SK-N-SH (cell line): ENCODE measurements at regions not wholly inside any gene's neighbourhood (a gene's known extent, or its start where the extent isn't known, plus 50 kb on each side); places are given as distances from the start of the nearest gene placed in this dataset.

Experiments used
- CTCF ChIA-PET: fragments of 300-600, 350-600 bp; formaldehyde crosslinking; extraction: SDS; loops from one replicate; lab custom pipeline; 2021; lab: Yijun Ruan, JAX
- POLR2A ChIA-PET: fragments of 350-600 bp; sonication (Branson Sonifier 250); formaldehyde crosslinking; extraction: SDS; loops from one replicate; lab custom pipeline; 2020; ENCODE audit warnings: antibody characterized with exemption, inconsistent platforms; lab: Yijun Ruan, JAX
- DNase-seq: peaks from one replicate; pipeline ENCODE4 v3.0.0; 2012
- H2AFZ ChIP-seq: fragments of 200-600 bp; sonication (generic); 2 replicates; pipeline ENCODE4 v1.8.1; 2016; ENCODE audit warnings: antibody characterized with exemption, mild to moderate bottlenecking, low read depth
- H3F3A ChIP-seq: fragments of 200-600 bp; sonication (generic); replicated peaks from 2 replicates; pipeline ENCODE3; 2016; ENCODE audit warnings: antibody characterized with exemption, mild to moderate bottlenecking; ENCODE audit not compliant: insufficient read depth
- H3K27ac ChIP-seq, 2 experiments: fragments of 200-500 bp in 1 of 2; fragments of 200-600 bp in 1 of 2; sonication (Bioruptor generic) in 1 of 2; sonication (generic), shearing (Covaris generic) in 1 of 2; 2 replicates each; pipeline versions ENCODE4 v1.5.1 to v1.6.1; 2014 to 2016; ENCODE audit warnings: low read depth in 2 of 2, inconsistent platforms in 1 of 2, low read length in 1 of 2, mild to moderate bottlenecking in 1 of 2, mixed read lengths in 1 of 2
- H3K27me3 ChIP-seq: fragments of 200-600 bp; sonication (generic), shearing (Covaris generic); 2 replicates; pipeline ENCODE4 v1.6.1; 2016; ENCODE audit warnings: mixed run types; ENCODE audit not compliant: insufficient read depth
- H3K36me3 ChIP-seq, 2 experiments: fragments of 200-500 bp in 1 of 2; fragments of 200-600 bp in 1 of 2; sonication (Bioruptor generic) in 1 of 2; sonication (generic) in 1 of 2; replicated peaks in 1 of 2; 2 replicates each; pipeline versions ENCODE3 to v1.5.1; 2014 to 2016; ENCODE audit warnings: low read length in 1 of 2, mild to moderate bottlenecking in 1 of 2; ENCODE audit not compliant: insufficient read depth in 2 of 2, control insufficient read depth in 1 of 2
- H3K4me1 ChIP-seq, 2 experiments: fragments of 200-500 bp in 1 of 2; fragments of 200-600 bp in 1 of 2; sonication (Bioruptor generic) in 1 of 2; sonication (generic), shearing (Covaris generic) in 1 of 2; 2 replicates each; pipeline versions ENCODE4 v1.5.1 to v1.6.1; 2014 to 2016; ENCODE audit warnings: low read depth in 1 of 2, low read length in 1 of 2, mixed run types in 1 of 2; ENCODE audit not compliant: insufficient read depth in 2 of 2, control insufficient read depth in 1 of 2
- H3K4me2 ChIP-seq: fragments of 200-600 bp; sonication (generic), shearing (Covaris generic); 2 replicates; pipeline ENCODE4 v1.6.1; 2017; ENCODE audit warnings: mixed run types
- H3K4me3 ChIP-seq, 2 experiments: fragments of 200-500 bp in 1 of 2; fragments of 200-600 bp in 1 of 2; sonication (Bioruptor generic) in 1 of 2; sonication (generic), shearing (Covaris generic) in 1 of 2; 2 replicates each; pipeline versions ENCODE4 v1.5.1 to v1.8.1; 2014 to 2016; ENCODE audit warnings: low read depth in 2 of 2, inconsistent platforms in 1 of 2, low read length in 1 of 2, mild to moderate bottlenecking in 1 of 2, mixed read lengths in 1 of 2, moderate library complexity in 1 of 2
- H3K79me2 ChIP-seq: fragments of 200-600 bp; sonication (generic); 2 replicates; pipeline ENCODE4 v1.8.1; 2017; ENCODE audit warnings: mild to moderate bottlenecking; ENCODE audit not compliant: insufficient read depth
- H3K9ac ChIP-seq: fragments of 200-600 bp; sonication (generic); 2 replicates; pipeline ENCODE4 v1.6.1; 2017; ENCODE audit warnings: mixed run types
- H3K9me2 ChIP-seq: fragments of 200-600 bp; sonication (generic); 2 replicates; pipeline ENCODE4 v1.6.1; 2017; ENCODE audit warnings: mixed run types
- H3K9me3 ChIP-seq: fragments of 200-600 bp; sonication (generic); 2 replicates; pipeline ENCODE4 v1.6.1; 2017; ENCODE audit warnings: mixed run types, mild to moderate bottlenecking, moderate library complexity
- H4K20me1 ChIP-seq: fragments of 200-600 bp; sonication (generic); 2 replicates; pipeline ENCODE4 v1.6.1; 2017; ENCODE audit warnings: mild to moderate bottlenecking, mixed run types; ENCODE audit not compliant: insufficient read depth
- ELF1 ChIP-seq: IDR thresholded peaks from 2 replicates; pipeline ENCODE4 v1.4.0; 2012
- EZH2phosphoT487 ChIP-seq: fragments of 200-600 bp; sonication (generic); IDR thresholded peaks from 2 replicates; pipeline ENCODE4 v1.6.1; 2017; ENCODE audit warnings: low read depth, mixed run types, mild to moderate bottlenecking, antibody characterized with exemption, moderate library complexity, borderline replicate concordance
- FOSL2 ChIP-seq: IDR thresholded peaks from 2 replicates; pipeline ENCODE4 v1.4.0; 2012; ENCODE audit warnings: low read depth, mild to moderate bottlenecking, moderate library complexity, borderline replicate concordance
- FOXJ3 ChIP-seq: sonication (generic); formaldehyde crosslinking; IDR thresholded peaks from 2 replicates; pipeline ENCODE4 v1.5.1; 2020; ENCODE audit warnings: mild to moderate bottlenecking, missing genetic modification reagents
- GABPA ChIP-seq: IDR thresholded peaks from 2 replicates; pipeline ENCODE4 v1.4.0; 2012; ENCODE audit warnings: low read depth, mild to moderate bottlenecking
- GATA2 ChIP-seq: sonication (generic); formaldehyde crosslinking; IDR thresholded peaks from 2 replicates; pipeline ENCODE4 v1.5.0; 2020; ENCODE audit warnings: mild to moderate bottlenecking, missing genetic modification reagents
- JUND ChIP-seq: IDR thresholded peaks from 2 replicates; pipeline ENCODE4 v1.4.0; 2012
- MEF2A ChIP-seq: IDR thresholded peaks from 2 replicates; pipeline ENCODE4 v1.4.0; 2012; ENCODE audit warnings: low read depth, borderline replicate concordance
- NFIC ChIP-seq: IDR thresholded peaks from 2 replicates; pipeline ENCODE4 v1.4.0; 2012; ENCODE audit warnings: borderline replicate concordance
- POLR2AphosphoS5 ChIP-seq: IDR thresholded peaks from 2 replicates; pipeline ENCODE4 v1.6.1; 2012; ENCODE audit warnings: low read depth, low read length
- RCOR1 ChIP-seq: fragments of 150-350 bp; IDR thresholded peaks from 2 replicates; pipeline ENCODE4 v1.6.1; 2017; ENCODE audit warnings: antibody characterized with exemption, low read length
- SIN3A ChIP-seq: IDR thresholded peaks from 2 replicates; pipeline ENCODE4 v1.6.1; 2012; ENCODE audit warnings: low read depth, mild to moderate bottlenecking, low read length, moderate library complexity, borderline replicate concordance
- SMC3 ChIP-seq: IDR thresholded peaks from 2 replicates; pipeline ENCODE4 v1.6.1; 2012; ENCODE audit warnings: low read depth, low read length, improper control_type of control experiment
- TAF1 ChIP-seq: IDR thresholded peaks from 2 replicates; pipeline ENCODE4 v1.6.1; 2012; ENCODE audit warnings: low read depth, mild to moderate bottlenecking, low read length, moderate library complexity, borderline replicate concordance
- TEAD4 ChIP-seq: IDR thresholded peaks from 2 replicates; pipeline ENCODE4 v1.4.0; 2012; ENCODE audit warnings: mild to moderate bottlenecking, borderline replicate concordance; ENCODE audit not compliant: insufficient read depth
- WGBS: methylation state at CpG from one replicate; pipeline ENCODE4 v1.1.6; 2017; ENCODE audit warnings: low lambda C conversion rate; 5-methylcytosine and 5-hydroxymethylcytosine counted together
- TF ChIP-seq, protein P1 (sequence below): fragments of 150-350 bp; IDR thresholded peaks from 2 replicates; pipeline ENCODE4 v1.6.1; 2016; ENCODE audit warnings: mild to moderate bottlenecking, low read depth, low read length
- TF ChIP-seq, protein P2 (sequence below): IDR thresholded peaks from 2 replicates; pipeline ENCODE4 v1.4.0; 2012; ENCODE audit warnings: low read depth, borderline replicate concordance
- TF ChIP-seq, protein P3 (sequence below): IDR thresholded peaks from 2 replicates; pipeline ENCODE4 v1.6.1; 2012; ENCODE audit warnings: mild to moderate bottlenecking, low read depth, low read length, moderate library complexity
- TF ChIP-seq, protein P4 (sequence below): fragments of 150-350 bp; IDR thresholded peaks from 2 replicates; pipeline ENCODE4 v1.6.1; 2017; ENCODE audit warnings: antibody characterized with exemption, low read length, low read depth, borderline replicate concordance

DNA sequence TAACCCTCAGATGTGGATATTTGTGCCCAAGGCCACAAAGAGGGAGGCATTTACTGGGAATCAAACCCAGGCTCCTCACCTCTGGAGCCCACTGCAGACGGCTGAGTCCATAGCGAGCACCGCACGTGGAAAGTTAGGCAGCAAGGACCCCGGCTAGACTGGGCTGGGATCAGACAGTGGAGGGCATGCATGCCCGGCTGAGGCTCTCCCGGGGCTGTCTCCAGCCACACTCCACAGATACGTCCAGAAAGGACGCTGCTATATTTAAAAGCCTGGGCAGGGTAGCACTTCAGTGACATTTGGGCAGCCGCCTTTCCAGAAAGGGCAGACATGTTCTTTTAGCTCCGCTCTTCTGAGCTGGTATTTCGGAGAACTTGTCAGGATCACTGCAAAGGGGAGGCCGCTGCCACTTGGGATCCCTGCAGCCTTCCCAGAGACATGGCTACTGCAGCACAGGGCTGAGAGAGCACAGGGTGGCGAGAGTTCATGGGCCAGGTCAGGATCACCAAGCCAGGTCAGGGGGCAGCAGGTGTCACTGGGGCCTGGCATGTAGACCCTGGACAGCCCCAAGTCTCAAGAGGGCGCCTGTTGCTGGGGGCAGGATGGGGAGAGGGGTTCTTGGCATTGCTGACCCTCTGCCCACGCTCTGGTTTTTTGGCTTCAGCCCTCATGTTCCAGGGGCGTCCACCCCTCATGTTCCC, 121.7 kb downstream of the PHETA1 start:
- Histone ChIP-seq H3K79me2 (no peaks in the 10 kb centered on the region), H3K9me3 (no peaks in the 10 kb centered on the region), H3K36me3 (no peaks in the 10 kb centered on the region), H3K4me2 (no peak overlapping the region), H2AFZ (no peak overlapping the region), H3K4me3 (no peak overlapping the region), H3K9me2 (no peaks in the 10 kb centered on the region), H3K27ac (no peak overlapping the region), H4K20me1 (no peaks in the 10 kb centered on the region), H3K27me3 (no peaks in the 10 kb centered on the region)
- ChIA-PET CTCF (interaction anchor here (1.3 to 1.4 kb wide), 2 partner anchors 13 to 51 kb away, joined by 3 to 4 read pairs; no protein-coding TSS in a partner anchor), POLR2A (no interaction called here)
- 65% methylated on average over 12 of the region's 17 CpGs for WGBS
- no peak for DNase-seq
- TF ChIP-seq GATA2 (CRISPR knock-in tag) (no peak), FOSL2 (no peak), SIN3A (no peak), MEF2A (no peak), TAF1 (no peak), EZH2phosphoT487 (no peak), RCOR1 (no peak), ELF1 (no peak), FOXJ3 (CRISPR knock-in tag) (no peak), POLR2AphosphoS5 (no peak), JUND (no peak), GABPA (no peak), SMC3 (no peak), NFIC (no peak), TEAD4 (no peak)
- TF ChIP-seq, protein P1, sequence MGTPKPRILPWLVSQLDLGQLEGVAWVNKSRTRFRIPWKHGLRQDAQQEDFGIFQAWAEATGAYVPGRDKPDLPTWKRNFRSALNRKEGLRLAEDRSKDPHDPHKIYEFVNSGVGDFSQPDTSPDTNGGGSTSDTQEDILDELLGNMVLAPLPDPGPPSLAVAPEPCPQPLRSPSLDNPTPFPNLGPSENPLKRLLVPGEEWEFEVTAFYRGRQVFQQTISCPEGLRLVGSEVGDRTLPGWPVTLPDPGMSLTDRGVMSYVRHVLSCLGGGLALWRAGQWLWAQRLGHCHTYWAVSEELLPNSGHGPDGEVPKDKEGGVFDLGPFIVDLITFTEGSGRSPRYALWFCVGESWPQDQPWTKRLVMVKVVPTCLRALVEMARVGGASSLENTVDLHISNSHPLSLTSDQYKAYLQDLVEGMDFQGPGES, result no peak
- TF ChIP-seq, protein P2, sequence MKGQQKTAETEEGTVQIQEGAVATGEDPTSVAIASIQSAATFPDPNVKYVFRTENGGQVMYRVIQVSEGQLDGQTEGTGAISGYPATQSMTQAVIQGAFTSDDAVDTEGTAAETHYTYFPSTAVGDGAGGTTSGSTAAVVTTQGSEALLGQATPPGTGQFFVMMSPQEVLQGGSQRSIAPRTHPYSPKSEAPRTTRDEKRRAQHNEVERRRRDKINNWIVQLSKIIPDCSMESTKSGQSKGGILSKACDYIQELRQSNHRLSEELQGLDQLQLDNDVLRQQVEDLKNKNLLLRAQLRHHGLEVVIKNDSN, result no peak
- TF ChIP-seq, protein P3, sequence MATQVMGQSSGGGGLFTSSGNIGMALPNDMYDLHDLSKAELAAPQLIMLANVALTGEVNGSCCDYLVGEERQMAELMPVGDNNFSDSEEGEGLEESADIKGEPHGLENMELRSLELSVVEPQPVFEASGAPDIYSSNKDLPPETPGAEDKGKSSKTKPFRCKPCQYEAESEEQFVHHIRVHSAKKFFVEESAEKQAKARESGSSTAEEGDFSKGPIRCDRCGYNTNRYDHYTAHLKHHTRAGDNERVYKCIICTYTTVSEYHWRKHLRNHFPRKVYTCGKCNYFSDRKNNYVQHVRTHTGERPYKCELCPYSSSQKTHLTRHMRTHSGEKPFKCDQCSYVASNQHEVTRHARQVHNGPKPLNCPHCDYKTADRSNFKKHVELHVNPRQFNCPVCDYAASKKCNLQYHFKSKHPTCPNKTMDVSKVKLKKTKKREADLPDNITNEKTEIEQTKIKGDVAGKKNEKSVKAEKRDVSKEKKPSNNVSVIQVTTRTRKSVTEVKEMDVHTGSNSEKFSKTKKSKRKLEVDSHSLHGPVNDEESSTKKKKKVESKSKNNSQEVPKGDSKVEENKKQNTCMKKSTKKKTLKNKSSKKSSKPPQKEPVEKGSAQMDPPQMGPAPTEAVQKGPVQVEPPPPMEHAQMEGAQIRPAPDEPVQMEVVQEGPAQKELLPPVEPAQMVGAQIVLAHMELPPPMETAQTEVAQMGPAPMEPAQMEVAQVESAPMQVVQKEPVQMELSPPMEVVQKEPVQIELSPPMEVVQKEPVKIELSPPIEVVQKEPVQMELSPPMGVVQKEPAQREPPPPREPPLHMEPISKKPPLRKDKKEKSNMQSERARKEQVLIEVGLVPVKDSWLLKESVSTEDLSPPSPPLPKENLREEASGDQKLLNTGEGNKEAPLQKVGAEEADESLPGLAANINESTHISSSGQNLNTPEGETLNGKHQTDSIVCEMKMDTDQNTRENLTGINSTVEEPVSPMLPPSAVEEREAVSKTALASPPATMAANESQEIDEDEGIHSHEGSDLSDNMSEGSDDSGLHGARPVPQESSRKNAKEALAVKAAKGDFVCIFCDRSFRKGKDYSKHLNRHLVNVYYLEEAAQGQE, result no peak
- TF ChIP-seq, protein P4, sequence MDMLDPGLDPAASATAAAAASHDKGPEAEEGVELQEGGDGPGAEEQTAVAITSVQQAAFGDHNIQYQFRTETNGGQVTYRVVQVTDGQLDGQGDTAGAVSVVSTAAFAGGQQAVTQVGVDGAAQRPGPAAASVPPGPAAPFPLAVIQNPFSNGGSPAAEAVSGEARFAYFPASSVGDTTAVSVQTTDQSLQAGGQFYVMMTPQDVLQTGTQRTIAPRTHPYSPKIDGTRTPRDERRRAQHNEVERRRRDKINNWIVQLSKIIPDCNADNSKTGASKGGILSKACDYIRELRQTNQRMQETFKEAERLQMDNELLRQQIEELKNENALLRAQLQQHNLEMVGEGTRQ, result no peak
- TF ChIP-seq, all 33 proteins: peak for 0
- H3K9ac ChIP-seq, result no peak overlapping the region
- H3K4me1 ChIP-seq, result peaks cover 0 to 24% of the 10 kb centered on the region in 2 experiments; a peak in 1 of 4 replicates
- H3F3A ChIP-seq, result no peaks in the 10 kb centered on the region
